ENCODE measurements at regions not wholly inside any gene's neighbourhood (a gene's known extent, or its start where the extent isn't known, plus 50 kb on each side); places are given as distances from the start of the nearest gene placed in this dataset.

DNA sequence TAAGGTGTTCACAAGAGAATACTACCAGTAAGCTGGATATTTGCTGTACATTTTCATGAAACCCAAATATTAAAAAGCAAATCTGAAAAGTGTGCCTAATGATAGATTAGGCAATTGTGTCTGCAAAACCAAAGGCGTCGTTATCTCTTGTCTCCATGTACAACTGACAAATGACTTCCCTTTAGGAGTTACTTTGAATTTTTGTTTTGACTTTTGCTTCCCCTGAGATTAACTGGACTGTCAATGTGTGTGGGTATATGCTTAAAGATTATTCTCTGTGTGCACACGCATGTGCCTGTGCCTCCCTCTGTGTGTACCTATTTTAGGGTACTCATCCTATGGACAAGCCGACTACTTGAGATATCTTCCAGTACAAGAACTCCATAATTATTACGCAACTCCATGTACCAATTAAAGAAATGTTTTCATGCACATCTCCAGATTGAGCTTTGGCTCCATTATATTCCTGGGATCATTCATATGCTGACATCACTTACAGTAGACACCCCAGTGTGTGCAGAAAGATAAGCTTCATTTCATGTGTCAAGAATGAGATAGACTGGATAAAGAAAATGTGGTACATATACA is 431.2 kb upstream of the ADAMTS9 start:
- TF ChIP-seq CEBPB (IDR thresholded peaks at IDR 0.05; ENCODE audit: low read depth): no peak
- TF ChIP-seq POLR2A (IDR thresholded peaks at IDR 0.05; ENCODE audit: borderline replicate concordance, extremely low read depth, insufficient read depth, insufficient read length): no peak
- no peak for TF ChIP-seq CTCF (IDR thresholded peaks at IDR 0.05 in 2 of 3, conservative IDR thresholded peaks at IDR 0.05 in 1 of 3; ENCODE audit: borderline replicate concordance in 1 of 3, insufficient read depth in 1 of 3, low read depth in 2 of 3, low read length in 2 of 3)
- no peak for TF ChIP-seq ELF1 (IDR thresholded peaks at IDR 0.05; ENCODE audit: borderline replicate concordance, low read depth)
- no peak for DNase-seq (ENCODE audit: low read depth, low spot score)
- ATAC-seq: no peak
- Histone ChIP-seq H3K79me2 (ENCODE audit: insufficient read depth, low read length) (no peaks in the 10 kb centered on the region), H3K9me2 (ENCODE audit: insufficient read depth) (no peaks in the 10 kb centered on the region), H2AFZ (ENCODE audit: low read depth, low read length, poor library complexity, severe bottlenecking) (no peak overlapping the region), H3K9ac (ENCODE audit: low read length) (no peak overlapping the region), H3K27me3 (ENCODE audit: insufficient read depth, low read length) (peaks cover 13% of the 10 kb centered on the region; the same call in 1 of the 2 replicates), H4K20me1 (ENCODE audit: insufficient read depth) (no peaks in the 10 kb centered on the region), H3K4me1 (ENCODE audit: control insufficient read depth in 1 of 2, insufficient read depth in 2 of 2, low read length in 2 of 2) (no peaks in the 10 kb centered on the region), H3K27ac (ENCODE audit: low read depth, low read length) (no peak overlapping the region), H3K4me3 (replicated peaks in 1 of 2; ENCODE audit: low read depth in 1 of 2, low read length in 2 of 2) (no peak overlapping the region), H3K36me3 (ENCODE audit: control insufficient read depth in 1 of 2, insufficient read depth in 2 of 2, low read length in 2 of 2) (no peaks in the 10 kb centered on the region), H3K4me2 (ENCODE audit: low read length) (no peak overlapping the region), H3K9me3 (ENCODE audit: control insufficient read depth in 1 of 2, insufficient read depth in 1 of 2, low read depth in 1 of 2, low read length in 2 of 2) (no peaks in the 10 kb centered on the region)
- CTCF ChIA-PET: no interaction called here
- RAD21 ChIA-PET (ENCODE audit: low non-redundant PET in 1 of 2, low total read pairs in 2 of 2, uncharacterized antibody in 2 of 2, unreplicated experiment in 2 of 2): no interaction called here
- no TSS peak for BruUV-seq (replicated peaks)
- POLR2A ChIA-PET: no interaction called here
- intact Hi-C loops (cut with micrococcal nuclease): no loop called here

DNA sequence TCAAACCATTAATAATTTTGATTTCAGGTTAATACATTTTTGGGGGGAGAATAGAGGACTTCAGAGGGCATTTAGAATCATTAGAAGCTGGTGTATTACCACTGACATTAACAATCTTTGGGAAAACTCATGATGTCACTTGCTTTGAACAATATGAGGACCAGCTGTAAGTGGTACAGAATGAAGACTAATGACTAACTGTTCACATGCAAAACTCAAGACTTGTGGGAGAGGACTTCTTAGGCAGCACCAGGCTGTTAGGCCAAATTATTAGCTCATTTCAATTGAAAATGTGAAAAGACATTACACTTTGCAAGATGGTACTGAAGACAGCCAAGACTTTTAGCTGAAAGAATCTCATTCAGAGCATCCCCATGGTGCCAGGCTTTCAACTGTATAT is 426.2 kb upstream of the ADAMTS9 start:
- Histone ChIP-seq H3K27me3 (ENCODE audit: insufficient read depth, low read length) (peaks cover 15% of the 10 kb centered on the region; the same call in 1 of the 2 replicates), H3K9me3 (ENCODE audit: control insufficient read depth in 1 of 2, insufficient read depth in 1 of 2, low read depth in 1 of 2, low read length in 2 of 2) (no peaks in the 10 kb centered on the region), H3K9ac (ENCODE audit: low read length) (no peak overlapping the region), H3K36me3 (ENCODE audit: control insufficient read depth in 1 of 2, insufficient read depth in 2 of 2, low read length in 2 of 2) (no peaks in the 10 kb centered on the region), H3K4me3 (replicated peaks in 1 of 2; ENCODE audit: low read depth in 1 of 2, low read length in 2 of 2) (no peak overlapping the region), H4K20me1 (ENCODE audit: insufficient read depth) (no peaks in the 10 kb centered on the region), H3K9me2 (ENCODE audit: insufficient read depth) (no peaks in the 10 kb centered on the region), H2AFZ (ENCODE audit: low read depth, low read length, poor library complexity, severe bottlenecking) (no peak overlapping the region), H3K4me1 (ENCODE audit: control insufficient read depth in 1 of 2, insufficient read depth in 2 of 2, low read length in 2 of 2) (no peaks in the 10 kb centered on the region), H3K79me2 (ENCODE audit: insufficient read depth, low read length) (no peaks in the 10 kb centered on the region), H3K4me2 (ENCODE audit: low read length) (no peak overlapping the region), H3K27ac (ENCODE audit: low read depth, low read length) (no peak overlapping the region)
- ChIA-PET CTCF (no interaction called here), POLR2A (no interaction called here), RAD21 (ENCODE audit: low non-redundant PET in 1 of 2, low total read pairs in 2 of 2, uncharacterized antibody in 2 of 2, unreplicated experiment in 2 of 2) (no interaction called here)
- no TSS peak for BruUV-seq (replicated peaks)
- intact Hi-C loops (cut with micrococcal nuclease): no loop called here
- ATAC-seq: no peak
- DNase-seq (ENCODE audit: low read depth, low spot score): no peak
- TF ChIP-seq JUND (IDR thresholded peaks at IDR 0.05) (no peak), ZNF274 (IDR thresholded peaks at IDR 0.05; ENCODE audit: low read depth, low read length) (no peak), TCF7L2 (IDR thresholded peaks at IDR 0.05; ENCODE audit: borderline replicate concordance, extremely low read depth, insufficient read depth, insufficient read length) (no peak), EZH2 (IDR thresholded peaks at IDR 0.05) (no peak), EZH2phosphoT487 (IDR thresholded peaks at IDR 0.05; ENCODE audit: borderline replicate concordance) (no peak), FOSL1 (IDR thresholded peaks at IDR 0.05; ENCODE audit: low read depth) (no peak), MAX (IDR thresholded peaks at IDR 0.05) (no peak), SP1 (IDR thresholded peaks at IDR 0.05; ENCODE audit: low read depth) (no peak), CEBPB (IDR thresholded peaks at IDR 0.05; ENCODE audit: low read depth) (no peak), CBX3 (IDR thresholded peaks at IDR 0.05; ENCODE audit: low read depth) (no peak), REST (IDR thresholded peaks at IDR 0.05; ENCODE audit: low read depth) (no peak), YY1 (IDR thresholded peaks at IDR 0.05; ENCODE audit: extremely low read depth, insufficient replicate concordance, low read depth, low read length) (no peak), EGR1 (IDR thresholded peaks at IDR 0.05; ENCODE audit: low read depth) (no peak), ZFX (IDR thresholded peaks at IDR 0.05) (no peak), SRF (IDR thresholded peaks at IDR 0.05; ENCODE audit: low read depth) (no peak)
